HepG2 (cell line): ENCODE measurements at regions not wholly inside any gene's neighbourhood (a gene's known extent, or its start where the extent isn't known, plus 50 kb on each side); places are given as distances from the start of the nearest gene placed in this dataset.

ENCODE experiments used
- HOXA5 ChIP-seq: sonication (generic); formaldehyde crosslinking; IDR thresholded peaks from 2 replicates; pipeline ENCODE4 v1.4.0; 2020; ENCODE audit warnings: missing genetic modification reagents
- KDM5A ChIP-seq: fragments of 200-600 bp; sonication (generic); IDR thresholded peaks from 2 replicates; pipeline ENCODE4 v1.7.0; 2018; ENCODE audit warnings: antibody characterized with exemption, mild to moderate bottlenecking, low read length, borderline replicate concordance
- KLF6 ChIP-seq: IDR thresholded peaks from 2 replicates; pipeline ENCODE4 v1.8.0; 2016; ENCODE audit warnings: missing biosample characterization, missing genetic modification reagents
- POLR2G ChIP-seq: fragments of 200-400 bp; formaldehyde crosslinking; IDR thresholded peaks from 2 replicates; pipeline ENCODE4 v1.6.1; 2018; ENCODE audit warnings: mild to moderate bottlenecking, low read depth, low read length, moderate library complexity

- TF ChIP-seq KLF6 (CRISPR knock-in tag) (no peak), HOXA5 (CRISPR knock-in tag) (no peak), POLR2G (no peak), KDM5A (no peak)
Measured at GRCh38 chr22:22986640-22987039, 83.7 kb upstream of the GNAZ start.
